NCI-H226 (cell line): ENCODE measurements at regions not wholly inside any gene's neighbourhood (a gene's known extent, or its start where the extent isn't known, plus 50 kb on each side); places are given as distances from the start of the nearest gene placed in this dataset.

Experiments used
- DNase-seq: peaks from one replicate; pipeline ENCODE4 v3.0.0-alpha.2; 2015

GRCh38 chr4:35491093-35491492 lies 753.2 kb downstream of the ARAP2 start:
- DNase-seq, result no peak

DNA sequence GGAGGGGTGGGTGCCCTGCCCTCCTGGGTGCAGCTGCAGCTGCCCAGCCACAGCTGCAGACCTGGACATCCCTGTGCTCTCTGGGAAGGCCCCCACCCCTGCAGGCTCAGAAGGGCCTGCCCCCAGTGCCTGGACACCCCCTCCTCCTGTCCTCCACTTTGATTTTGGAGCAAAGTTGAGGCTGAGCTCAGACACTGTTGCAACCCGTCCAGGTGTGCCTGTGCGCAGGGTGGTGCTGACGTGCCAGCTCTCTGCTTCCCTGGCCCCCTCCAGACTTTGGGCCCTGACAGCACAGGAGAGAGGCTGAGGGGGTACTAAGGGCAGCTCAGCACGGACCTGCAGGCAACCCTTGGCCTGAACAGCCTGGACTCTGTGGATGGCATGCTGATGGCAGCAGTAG lies 750.3 kb downstream of the ARAP2 start:
- no peak for DNase-seq

DNA sequence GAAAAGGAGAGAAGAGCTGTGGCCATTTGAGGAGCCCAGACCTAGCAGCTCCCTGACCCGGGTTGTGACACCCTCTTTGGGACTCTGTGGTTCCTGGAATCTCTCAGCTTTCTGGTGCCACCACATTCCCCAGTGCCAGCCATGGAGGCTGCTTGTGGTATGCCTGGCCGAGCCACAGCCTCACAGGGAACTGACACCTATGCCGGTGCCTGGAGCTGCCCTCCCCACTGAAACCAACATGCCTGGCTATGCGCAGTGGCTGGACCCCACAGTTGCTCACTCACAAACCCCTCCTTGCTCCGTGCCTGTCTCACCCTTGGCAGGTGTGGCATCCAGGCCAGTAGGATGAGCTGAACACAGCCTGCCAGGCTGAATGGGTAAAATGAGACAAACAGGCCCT lies 749.4 kb downstream of the ARAP2 start:
- DNase-seq, result no peak

DNA sequence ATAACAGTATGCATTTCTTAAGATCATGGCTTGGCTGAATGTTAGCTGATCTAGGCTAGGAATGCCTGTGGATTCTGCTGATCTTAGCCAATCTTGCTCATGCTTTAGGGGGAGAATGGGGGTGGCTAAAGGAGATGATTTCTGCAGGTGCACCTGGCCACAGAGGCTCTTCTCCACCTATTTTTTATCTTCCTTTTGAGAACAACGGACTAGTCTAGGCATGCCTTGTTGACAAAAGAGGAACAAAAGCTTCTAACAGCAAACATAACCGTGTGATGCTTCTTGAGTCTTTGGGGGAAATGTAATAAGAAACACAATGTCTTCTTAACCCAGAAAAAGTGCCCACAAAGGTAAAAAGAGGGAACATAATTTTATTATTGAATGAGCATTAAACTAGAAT lies 743.5 kb downstream of the ARAP2 start:
- no peak for DNase-seq

- DNase-seq, result no peak
Observed at GRCh38 chr4:35503435-35503834, 740.9 kb downstream of the ARAP2 start.

DNA sequence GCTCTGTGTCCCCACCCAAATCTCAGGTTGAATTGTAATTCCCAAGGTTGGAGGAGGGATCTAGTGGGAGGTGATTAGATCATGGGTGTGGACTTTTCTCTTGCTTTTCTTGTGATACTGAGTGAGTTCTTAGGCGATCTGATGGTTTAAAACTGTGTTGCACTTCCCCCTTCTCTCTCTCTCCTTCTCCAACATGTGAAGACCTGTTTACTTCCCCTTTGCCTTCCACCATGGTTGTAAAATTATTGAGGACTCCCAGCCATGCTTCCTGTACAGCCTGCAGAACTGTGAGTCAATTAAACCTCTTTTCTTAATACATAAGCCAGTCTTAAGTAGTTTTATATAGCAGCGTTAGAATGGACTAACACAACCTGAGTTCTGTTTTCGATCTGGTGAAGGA lies 738.2 kb downstream of the ARAP2 start:
- DNase-seq, result no peak

DNA sequence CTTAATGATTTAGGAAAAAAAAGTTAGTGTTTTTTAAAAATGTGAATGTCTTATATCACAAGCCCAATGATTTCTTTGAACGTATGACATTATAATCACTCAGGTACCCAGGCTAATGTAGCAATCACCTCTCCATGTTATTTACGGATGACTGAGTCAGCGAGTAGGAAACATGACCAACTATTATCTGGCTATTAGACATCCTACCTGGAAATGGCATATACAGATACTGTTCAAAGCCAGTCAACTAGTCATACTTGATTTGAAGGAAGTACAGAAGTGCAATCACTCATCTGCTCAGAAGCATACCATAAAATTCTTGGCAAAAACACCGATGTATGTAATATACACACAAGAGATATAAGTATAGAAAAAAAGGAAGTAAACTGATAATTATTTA lies 732.5 kb downstream of the ARAP2 start:
- no peak for DNase-seq

GRCh38 chr4:35516102-35516501 lies 728.2 kb downstream of the ARAP2 start:
- DNase-seq, result no peak

- DNase-seq, result no peak
Observed at GRCh38 chr4:35520059-35520458, 724.3 kb downstream of the ARAP2 start.

DNA sequence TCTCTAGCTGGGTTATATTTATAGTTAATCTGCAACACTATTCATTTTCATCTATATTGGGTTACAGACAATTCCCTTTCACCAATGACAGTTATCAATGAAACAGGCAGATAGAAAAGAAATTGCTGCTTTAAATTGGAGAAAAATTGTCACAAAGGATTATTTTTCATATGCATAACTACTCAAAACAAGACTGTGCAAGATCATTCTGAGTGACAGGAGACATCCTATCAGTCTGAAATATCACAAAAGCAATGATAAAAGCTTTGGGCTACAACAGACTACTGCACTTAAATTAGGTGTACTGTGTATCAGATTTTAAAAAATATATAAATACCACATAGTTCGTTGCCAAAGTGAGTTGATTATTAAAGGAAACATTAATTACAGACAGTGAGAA lies 722.6 kb downstream of the ARAP2 start:
- DNase-seq, result no peak

DNA sequence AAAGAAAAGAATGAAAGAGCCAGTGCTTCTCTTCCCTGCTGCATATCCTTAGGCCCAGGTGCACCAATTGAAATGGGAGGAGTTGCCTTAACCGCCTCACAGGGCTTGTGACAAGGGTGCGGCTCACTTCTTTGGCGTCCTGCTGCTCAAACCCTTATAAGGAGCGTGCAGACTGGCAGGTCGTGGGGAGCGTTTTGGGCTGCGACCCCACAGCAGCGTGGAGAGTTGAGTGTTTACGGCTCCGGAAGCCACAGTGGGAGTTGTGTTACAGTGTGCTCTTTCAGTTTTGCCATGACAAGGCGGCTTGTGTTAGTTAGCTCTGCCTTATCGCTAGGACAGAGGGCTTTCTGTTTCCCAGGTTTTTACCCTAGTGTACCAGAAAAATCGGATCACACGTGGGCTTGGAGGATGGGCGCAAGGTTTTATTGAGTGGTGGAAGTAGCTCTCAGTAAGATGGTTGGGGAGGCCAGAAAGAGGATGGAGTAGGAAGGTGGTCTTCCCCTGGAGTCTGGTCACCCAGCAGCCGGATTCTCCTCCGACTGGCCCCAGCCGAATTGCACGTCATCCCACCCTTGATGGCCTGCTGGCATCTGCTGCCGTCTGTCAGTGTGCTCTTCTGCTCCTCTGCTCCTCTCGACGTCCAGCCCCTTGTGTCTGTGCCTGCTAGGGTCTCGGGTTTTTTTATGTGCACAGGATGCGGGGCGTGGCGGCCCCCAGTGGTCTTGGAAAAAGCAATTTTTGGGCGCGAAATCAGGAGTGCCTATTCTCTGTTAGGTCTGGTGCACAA lies 718.9 kb downstream of the ARAP2 start:
- no peak for DNase-seq

GRCh38 chr4:35526456-35526855 lies 717.9 kb downstream of the ARAP2 start:
- DNase-seq, result no peak

DNA sequence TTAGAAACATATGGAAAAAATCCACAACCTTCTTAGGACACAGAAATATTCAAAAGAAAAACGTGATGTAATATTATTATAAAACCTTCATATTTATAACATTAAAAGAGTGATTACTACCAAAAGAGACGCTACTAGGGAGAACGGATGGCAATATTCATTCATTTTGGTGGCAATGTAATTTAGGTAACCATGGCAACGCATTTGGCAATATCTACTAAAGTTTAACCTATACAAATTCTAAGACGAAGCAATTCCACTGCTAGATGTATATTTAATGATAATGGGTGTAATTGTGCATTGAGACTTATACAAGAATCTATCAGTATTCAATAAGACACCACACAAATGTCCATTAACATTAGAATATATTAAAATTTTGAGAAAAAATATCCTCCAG lies 709.4 kb downstream of the ARAP2 start:
- DNase-seq, result no peak

DNA sequence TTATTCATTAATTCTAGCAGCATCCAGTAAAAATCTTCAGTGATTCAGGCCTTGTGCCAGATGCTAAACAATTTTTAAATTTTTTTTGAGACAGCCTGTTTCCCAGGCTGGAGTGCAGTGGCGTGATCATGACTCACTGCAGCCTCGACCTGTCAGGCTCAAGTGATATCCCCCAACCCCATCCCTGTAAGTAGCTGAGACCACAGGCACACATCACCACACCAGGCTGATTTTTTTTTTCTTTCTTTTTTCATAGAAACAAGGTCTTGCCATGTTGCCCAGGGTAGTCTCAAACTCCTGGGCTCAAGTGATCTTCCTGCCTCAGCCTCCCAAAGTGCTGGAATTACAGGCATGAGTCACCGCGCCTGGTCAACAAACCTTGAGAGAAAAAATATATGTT lies 705.5 kb downstream of the ARAP2 start:
- DNase-seq, result no peak

DNA sequence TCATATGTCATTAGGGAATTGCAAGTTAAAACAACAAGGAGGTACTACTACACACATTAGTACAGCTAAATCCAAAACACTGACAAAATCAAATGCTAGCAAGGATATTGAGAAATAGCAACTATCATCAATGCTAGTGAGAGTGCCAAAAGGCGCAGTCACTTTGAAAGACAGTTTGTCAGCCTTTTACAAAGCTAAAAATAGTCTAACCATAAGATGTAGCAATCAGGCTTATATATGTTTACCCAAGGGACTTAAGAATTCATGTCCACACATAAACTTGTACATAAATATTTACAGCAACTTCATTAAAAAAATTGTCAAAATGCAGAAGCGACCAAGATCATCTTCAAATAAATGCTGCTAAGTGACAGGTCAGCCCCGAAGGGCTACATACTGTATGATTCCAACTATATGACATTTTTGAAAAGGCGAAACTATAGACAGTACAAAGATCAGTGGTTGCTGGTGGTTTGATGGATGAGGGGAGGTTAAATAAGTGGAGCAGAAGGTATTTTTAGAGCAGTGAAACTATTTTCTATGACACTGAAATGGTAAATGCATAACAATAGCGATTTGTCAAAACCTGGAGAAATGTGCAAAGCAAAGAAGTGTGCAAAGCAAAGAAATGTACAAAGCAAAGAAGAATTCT lies 704.8 kb downstream of the ARAP2 start:
- no peak for DNase-seq

DNA sequence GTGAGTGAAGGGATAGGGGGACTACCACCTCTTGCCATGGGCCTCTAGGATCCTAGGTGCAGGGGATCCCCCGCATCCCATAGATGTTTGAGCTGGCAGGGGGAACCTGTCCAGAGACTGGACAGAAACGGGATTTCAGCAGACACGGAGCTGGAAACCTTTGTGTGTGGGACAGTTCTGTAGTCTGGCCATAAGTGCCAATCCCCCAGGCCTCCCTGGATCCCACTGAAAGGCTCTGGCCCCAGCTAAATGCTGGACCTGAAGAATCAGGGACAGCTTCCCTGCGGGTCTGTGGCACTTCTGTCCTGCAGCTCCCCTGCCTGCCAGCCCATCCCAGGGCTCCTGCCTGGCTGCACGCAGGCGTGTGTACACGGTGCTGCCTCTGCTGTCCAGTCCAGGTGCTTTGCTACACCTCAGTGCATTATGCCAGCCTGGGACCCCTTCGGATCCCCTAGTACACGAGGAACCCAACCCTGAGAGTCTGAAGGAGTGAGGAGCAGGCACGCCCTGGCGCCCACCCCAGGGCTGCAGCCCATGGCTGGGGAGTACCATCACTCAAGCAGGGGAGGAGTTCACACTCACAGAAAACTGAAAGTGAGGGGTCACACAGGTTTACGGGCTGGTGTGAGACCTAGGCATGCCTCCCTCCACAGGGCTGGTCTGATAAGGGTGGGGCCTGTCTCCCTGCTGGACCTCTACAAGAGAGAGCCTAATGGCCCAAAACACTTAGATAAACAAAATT lies 703.0 kb downstream of the ARAP2 start:
- no peak for DNase-seq

- DNase-seq, result no peak
Observed at GRCh38 chr4:35541888-35542213, 702.5 kb downstream of the ARAP2 start.

DNA sequence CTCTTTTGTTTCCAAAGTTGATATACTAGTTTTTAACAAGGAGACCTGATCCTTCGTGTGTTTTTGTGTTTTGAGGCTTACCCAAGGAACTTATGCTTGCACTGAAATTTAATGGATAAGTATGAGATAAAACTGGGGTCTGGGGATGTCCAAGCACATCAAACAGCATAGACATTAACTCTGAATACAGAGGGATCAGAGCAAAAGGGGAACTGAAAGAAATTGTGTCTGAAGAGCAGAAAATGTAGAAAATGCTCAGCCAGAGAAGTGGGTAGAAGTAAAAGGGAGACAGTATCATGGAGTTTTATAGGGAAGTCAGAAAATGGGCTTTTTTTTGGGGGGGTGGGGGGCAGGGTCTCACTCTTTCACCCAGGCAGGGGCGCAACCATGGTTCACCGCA lies 695.4 kb downstream of the ARAP2 start:
- DNase-seq, result no peak

DNA sequence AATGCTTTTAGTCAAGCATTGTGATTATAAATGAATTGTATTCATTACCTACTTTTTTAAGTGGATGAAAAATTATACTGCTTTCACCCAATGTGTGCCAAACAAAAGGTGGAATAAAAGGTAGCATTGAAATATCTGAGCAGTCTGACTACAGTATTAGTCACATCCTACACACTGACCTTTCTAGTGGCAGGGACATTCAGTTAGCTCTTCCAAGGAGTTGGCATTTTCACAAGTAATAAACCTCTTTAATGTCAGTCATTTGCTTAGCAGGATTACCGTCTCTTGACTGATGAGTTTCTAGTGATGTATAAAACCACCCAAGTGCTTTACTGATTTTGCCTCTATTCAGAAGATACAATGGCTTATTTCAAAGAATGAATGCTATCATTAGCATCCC lies 687.9 kb downstream of the ARAP2 start:
- DNase-seq, result no peak

GRCh38 chr4:35559559-35560365 lies 684.6 kb downstream of the ARAP2 start:
- no peak for DNase-seq

GRCh38 chr4:35562861-35563260 lies 681.5 kb downstream of the ARAP2 start:
- no peak for DNase-seq

DNA sequence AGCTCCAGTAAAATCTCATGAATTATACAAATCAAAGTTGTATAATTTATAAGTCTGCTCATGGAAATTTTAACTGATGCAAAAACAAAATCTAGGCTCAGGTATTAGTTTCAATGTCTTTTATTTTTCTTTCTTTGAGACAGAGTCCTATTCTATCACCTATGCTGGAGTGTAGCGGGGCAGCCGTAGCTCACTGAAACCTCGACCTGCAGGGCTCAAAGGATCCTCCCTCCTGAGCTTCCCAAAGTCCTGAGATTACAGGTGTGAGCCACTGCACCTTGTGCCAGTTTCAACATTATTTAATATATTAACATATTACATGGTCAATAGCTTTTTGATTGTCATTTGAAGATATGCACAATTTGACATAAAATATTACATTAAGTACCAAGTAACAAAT lies 678.7 kb downstream of the ARAP2 start:
- no peak for DNase-seq

DNA sequence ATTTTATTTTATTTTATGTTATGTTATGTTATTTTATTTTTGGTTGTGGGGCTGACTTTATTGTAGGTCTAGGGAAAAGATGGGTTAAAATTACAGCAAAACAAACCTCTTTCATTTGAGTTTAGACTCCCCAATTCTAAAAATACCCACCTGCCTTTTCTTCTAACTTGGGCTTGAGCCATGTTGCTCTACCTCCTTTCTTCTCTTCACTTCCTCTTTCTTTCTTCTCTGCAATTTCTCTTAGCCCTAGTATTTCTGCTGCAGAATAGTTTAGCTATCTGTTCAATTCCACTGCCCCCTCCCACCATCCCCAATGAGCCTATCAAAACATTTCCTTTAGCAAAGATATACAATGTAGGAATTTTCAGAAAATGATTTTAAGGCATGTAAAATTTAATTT lies 653.3 kb downstream of the ARAP2 start:
- no peak for DNase-seq
